HEK293 (cell line): ENCODE measurements at regions not wholly inside any gene's neighbourhood (a gene's known extent, or its start where the extent isn't known, plus 50 kb on each side); places are given as distances from the start of the nearest gene placed in this dataset.

ENCODE experiments used
- CTCF ChIA-PET: fragments of 350-600 bp; formaldehyde crosslinking; extraction: SDS; loops from one replicate; lab custom pipeline; 2021; ENCODE audit warnings: antibody characterized with exemption; lab: Yijun Ruan, JAX
- POLR2A ChIA-PET: fragments of 300-600 bp; formaldehyde crosslinking; extraction: SDS; loops from one replicate; lab custom pipeline; 2020; ENCODE audit warnings: antibody characterized with exemption, inconsistent platforms; lab: Yijun Ruan, JAX
- H3K27ac ChIP-seq: fragments of 200-500 bp; sonication (Bioruptor generic); 2 replicates; pipeline ENCODE4 v1.5.1; 2014; ENCODE audit warnings: low read depth, low read length, control low read depth, inconsistent platforms; ENCODE audit errors: extremely low read depth
- H3K36me3 ChIP-seq, 2 experiments: fragments of 200-500 bp in 1 of 2; sonication (Bioruptor generic) in 1 of 2; 1 replicate in 1 of 2; 2 replicates in 1 of 2; pipeline ENCODE4 v1.5.1; 2014 to 2017; ENCODE audit warnings: inconsistent platforms in 2 of 2, low read length in 2 of 2; ENCODE audit not compliant: control insufficient read depth in 2 of 2, insufficient read depth in 1 of 2
- H3K4me1 ChIP-seq: fragments of 200-500 bp; sonication (Bioruptor generic); 2 replicates; pipeline ENCODE4 v1.5.1; 2014; ENCODE audit warnings: mild to moderate bottlenecking, low read length, inconsistent platforms; ENCODE audit not compliant: control insufficient read depth, insufficient read depth
- H3K4me3 ChIP-seq: 2 replicates; pipeline ENCODE4 v1.5.1; 2011; ENCODE audit warnings: low read depth, mild to moderate bottlenecking, control low read depth, low read length, moderate library complexity
- H3K9me3 ChIP-seq: fragments of 200-500 bp; sonication (Bioruptor generic); 2 replicates; pipeline ENCODE4 v1.5.1; 2014; ENCODE audit warnings: low read depth, low read length, inconsistent platforms; ENCODE audit not compliant: control insufficient read depth, insufficient read depth
- BCL11A ChIP-seq: fragments of 450-650 bp; formaldehyde crosslinking; IDR thresholded peaks from 2 replicates; pipeline ENCODE4 v1.5.1; 2016; ENCODE audit warnings: low read depth, missing biosample characterization, missing genetic modification characterization
- BCL11B ChIP-seq: fragments of 450-650 bp; formaldehyde crosslinking; IDR thresholded peaks from 2 replicates; pipeline ENCODE4 v1.5.1; 2016; ENCODE audit warnings: low read depth, missing biosample characterization, missing genetic modification characterization
- EGR2 ChIP-seq: fragments of 450-650 bp; formaldehyde crosslinking; IDR thresholded peaks from 2 replicates; pipeline ENCODE4 v1.5.1; 2016; ENCODE audit warnings: low read depth, missing biosample characterization, missing genetic modification characterization
- GLIS1 ChIP-seq: fragments of 450-650 bp; formaldehyde crosslinking; IDR thresholded peaks from 2 replicates; pipeline ENCODE4 v1.5.1; 2016; ENCODE audit warnings: missing biosample characterization, missing genetic modification characterization
- KLF16 ChIP-seq: fragments of 450-650 bp; formaldehyde crosslinking; IDR thresholded peaks from 2 replicates; pipeline ENCODE4 v1.5.1; 2017; ENCODE audit warnings: missing biosample characterization, missing genetic modification characterization
- KLF8 ChIP-seq: fragments of 450-650 bp; formaldehyde crosslinking; IDR thresholded peaks from 2 replicates; pipeline ENCODE4 v1.5.1; 2016; ENCODE audit warnings: missing biosample characterization, missing genetic modification characterization
- MEIS1 ChIP-seq: sonication (generic); formaldehyde crosslinking; IDR thresholded peaks from 2 replicates; pipeline ENCODE4 v1.8.1; 2022; ENCODE audit warnings: missing genetic modification reagents, mild to moderate bottlenecking, borderline replicate concordance
- SCRT1 ChIP-seq: fragments of 450-650 bp; formaldehyde crosslinking; IDR thresholded peaks from 2 replicates; pipeline ENCODE4 v1.5.1; 2016; ENCODE audit warnings: missing biosample characterization, missing genetic modification characterization, borderline replicate concordance
- YY2 ChIP-seq: fragments of 450-650 bp; formaldehyde crosslinking; IDR thresholded peaks from 2 replicates; pipeline ENCODE4 v1.5.1; 2016; ENCODE audit warnings: missing biosample characterization, missing genetic modification characterization
- ZBTB48 ChIP-seq: fragments of 450-650 bp; formaldehyde crosslinking; IDR thresholded peaks from 2 replicates; pipeline ENCODE4 v1.5.1; 2016; ENCODE audit warnings: missing biosample characterization, missing genetic modification characterization
- ZNF121 ChIP-seq: fragments of 450-650 bp; formaldehyde crosslinking; IDR thresholded peaks from 2 replicates; pipeline ENCODE4 v1.5.1; 2016; ENCODE audit warnings: missing biosample characterization, missing genetic modification characterization
- ZNF175 ChIP-seq: fragments of 450-650 bp; formaldehyde crosslinking; IDR thresholded peaks from 2 replicates; pipeline ENCODE4 v1.5.1; 2016; ENCODE audit warnings: missing biosample characterization, missing genetic modification characterization
- ZNF202 ChIP-seq: fragments of 450-650 bp; formaldehyde crosslinking; IDR thresholded peaks from 2 replicates; pipeline ENCODE4 v1.5.1; 2016; ENCODE audit warnings: missing biosample characterization, missing genetic modification characterization, borderline replicate concordance
- ZNF24 ChIP-seq: fragments of 450-650 bp; formaldehyde crosslinking; IDR thresholded peaks from 2 replicates; pipeline ENCODE4 v1.5.1; 2016; ENCODE audit warnings: missing biosample characterization, missing genetic modification characterization
- ZNF37A ChIP-seq: fragments of 450-650 bp; IDR thresholded peaks from 2 replicates; pipeline ENCODE4 v1.5.1; 2018; ENCODE audit warnings: missing biosample characterization, missing genetic modification characterization
- ZNF433 ChIP-seq: fragments of 450-650 bp; formaldehyde crosslinking; IDR thresholded peaks from 2 replicates; pipeline ENCODE4 v1.5.1; 2016; ENCODE audit warnings: missing biosample characterization, missing genetic modification characterization, low read depth
- ZNF473 ChIP-seq: fragments of 450-650 bp; formaldehyde crosslinking; IDR thresholded peaks from 2 replicates; pipeline ENCODE4 v1.5.1; 2017; ENCODE audit warnings: missing biosample characterization, missing genetic modification characterization
- ZNF501 ChIP-seq: fragments of 450-650 bp; formaldehyde crosslinking; IDR thresholded peaks from 2 replicates; pipeline ENCODE4 v1.5.1; 2016; ENCODE audit warnings: missing biosample characterization, missing genetic modification characterization
- ZNF510 ChIP-seq: fragments of 450-650 bp; formaldehyde crosslinking; IDR thresholded peaks from 2 replicates; pipeline ENCODE4 v1.5.1; 2018; ENCODE audit warnings: mild to moderate bottlenecking, missing genetic modification characterization, missing biosample characterization; ENCODE audit not compliant: insufficient replicate concordance
- ZNF654 ChIP-seq: fragments of 450-650 bp; formaldehyde crosslinking; IDR thresholded peaks from 2 replicates; pipeline ENCODE4 v1.5.1; 2016; ENCODE audit warnings: low read depth, missing biosample characterization, missing genetic modification characterization
- ZNF776 ChIP-seq: fragments of 450-650 bp; formaldehyde crosslinking; IDR thresholded peaks from 2 replicates; pipeline ENCODE4 v1.5.0; 2017; ENCODE audit warnings: missing biosample characterization, missing genetic modification characterization, borderline replicate concordance
- ZNF843 ChIP-seq: fragments of 450-650 bp; formaldehyde crosslinking; IDR thresholded peaks from 2 replicates; pipeline ENCODE4 v1.5.1; 2016; ENCODE audit warnings: missing biosample characterization, missing genetic modification characterization
- ZXDB ChIP-seq: fragments of 450-650 bp; formaldehyde crosslinking; IDR thresholded peaks from 2 replicates; pipeline ENCODE4 v1.5.1; 2016; ENCODE audit warnings: missing biosample characterization, missing genetic modification characterization
- TF ChIP-seq, protein P1 (sequence below): fragments of 450-650 bp; formaldehyde crosslinking; IDR thresholded peaks from 2 replicates; pipeline ENCODE4 v1.5.1; 2017; ENCODE audit warnings: missing biosample characterization, missing genetic modification characterization
- TF ChIP-seq, protein P2 (sequence below): fragments of 450-650 bp; formaldehyde crosslinking; IDR thresholded peaks from 2 replicates; pipeline ENCODE4 v1.5.1; 2016; ENCODE audit warnings: missing biosample characterization, missing genetic modification characterization
- TF ChIP-seq, protein P3 (sequence below): fragments of 450-650 bp; formaldehyde crosslinking; IDR thresholded peaks from 2 replicates; pipeline ENCODE4 v1.5.1; 2017; ENCODE audit warnings: missing biosample characterization, mild to moderate bottlenecking, missing genetic modification characterization, moderate library complexity
- TF ChIP-seq, protein P4 (sequence below): fragments of 450-650 bp; formaldehyde crosslinking; IDR thresholded peaks from 2 replicates; pipeline ENCODE4 v1.5.1; 2016; ENCODE audit warnings: missing biosample characterization, missing genetic modification characterization, borderline replicate concordance

DNA sequence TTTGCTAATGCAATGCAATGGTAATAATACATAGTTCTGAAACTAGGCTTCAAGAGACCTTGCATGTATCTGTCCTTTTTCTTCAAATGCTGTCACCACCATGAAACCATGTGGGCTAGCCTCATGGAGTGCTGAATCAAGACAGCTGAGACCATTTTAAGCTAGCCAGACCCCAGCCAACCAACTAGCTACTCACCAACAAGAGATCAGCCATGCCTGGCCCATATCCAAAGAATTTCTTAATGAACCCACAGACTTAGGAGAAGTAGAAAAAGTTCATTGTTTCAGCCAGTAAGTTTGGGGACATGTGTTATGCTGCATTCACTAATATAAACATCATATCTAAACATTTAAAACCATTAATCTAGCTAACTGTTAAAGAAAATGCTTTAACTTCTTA, 139.8 kb upstream of the EDIL3 start:
- no peak overlapping the region for H3K27ac ChIP-seq
- H3K36me3 ChIP-seq = no peaks in the 10 kb centered on the region
- TF ChIP-seq ZNF37A (tag by site-specific recombination) (no peak), ZNF202 (tag by site-specific recombination) (no peak), KLF8 (no peak), YY2 (no peak), BCL11B (no peak), KLF16 (no peak), GLIS1 (tag by site-specific recombination) (no peak), ZNF510 (tag by site-specific recombination) (no peak), SCRT1 (tag by site-specific recombination) (no peak), ZNF654 (tag by site-specific recombination) (no peak), ZNF433 (tag by site-specific recombination) (no peak), EGR2 (tag by site-specific recombination) (no peak), ZNF121 (tag by site-specific recombination) (no peak), ZBTB48 (tag by site-specific recombination) (no peak), ZNF501 (no peak)
- TF ChIP-seq, protein P1, sequence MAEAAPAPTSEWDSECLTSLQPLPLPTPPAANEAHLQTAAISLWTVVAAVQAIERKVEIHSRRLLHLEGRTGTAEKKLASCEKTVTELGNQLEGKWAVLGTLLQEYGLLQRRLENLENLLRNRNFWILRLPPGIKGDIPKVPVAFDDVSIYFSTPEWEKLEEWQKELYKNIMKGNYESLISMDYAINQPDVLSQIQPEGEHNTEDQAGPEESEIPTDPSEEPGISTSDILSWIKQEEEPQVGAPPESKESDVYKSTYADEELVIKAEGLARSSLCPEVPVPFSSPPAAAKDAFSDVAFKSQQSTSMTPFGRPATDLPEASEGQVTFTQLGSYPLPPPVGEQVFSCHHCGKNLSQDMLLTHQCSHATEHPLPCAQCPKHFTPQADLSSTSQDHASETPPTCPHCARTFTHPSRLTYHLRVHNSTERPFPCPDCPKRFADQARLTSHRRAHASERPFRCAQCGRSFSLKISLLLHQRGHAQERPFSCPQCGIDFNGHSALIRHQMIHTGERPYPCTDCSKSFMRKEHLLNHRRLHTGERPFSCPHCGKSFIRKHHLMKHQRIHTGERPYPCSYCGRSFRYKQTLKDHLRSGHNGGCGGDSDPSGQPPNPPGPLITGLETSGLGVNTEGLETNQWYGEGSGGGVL = no peak
- TF ChIP-seq, protein P2, sequence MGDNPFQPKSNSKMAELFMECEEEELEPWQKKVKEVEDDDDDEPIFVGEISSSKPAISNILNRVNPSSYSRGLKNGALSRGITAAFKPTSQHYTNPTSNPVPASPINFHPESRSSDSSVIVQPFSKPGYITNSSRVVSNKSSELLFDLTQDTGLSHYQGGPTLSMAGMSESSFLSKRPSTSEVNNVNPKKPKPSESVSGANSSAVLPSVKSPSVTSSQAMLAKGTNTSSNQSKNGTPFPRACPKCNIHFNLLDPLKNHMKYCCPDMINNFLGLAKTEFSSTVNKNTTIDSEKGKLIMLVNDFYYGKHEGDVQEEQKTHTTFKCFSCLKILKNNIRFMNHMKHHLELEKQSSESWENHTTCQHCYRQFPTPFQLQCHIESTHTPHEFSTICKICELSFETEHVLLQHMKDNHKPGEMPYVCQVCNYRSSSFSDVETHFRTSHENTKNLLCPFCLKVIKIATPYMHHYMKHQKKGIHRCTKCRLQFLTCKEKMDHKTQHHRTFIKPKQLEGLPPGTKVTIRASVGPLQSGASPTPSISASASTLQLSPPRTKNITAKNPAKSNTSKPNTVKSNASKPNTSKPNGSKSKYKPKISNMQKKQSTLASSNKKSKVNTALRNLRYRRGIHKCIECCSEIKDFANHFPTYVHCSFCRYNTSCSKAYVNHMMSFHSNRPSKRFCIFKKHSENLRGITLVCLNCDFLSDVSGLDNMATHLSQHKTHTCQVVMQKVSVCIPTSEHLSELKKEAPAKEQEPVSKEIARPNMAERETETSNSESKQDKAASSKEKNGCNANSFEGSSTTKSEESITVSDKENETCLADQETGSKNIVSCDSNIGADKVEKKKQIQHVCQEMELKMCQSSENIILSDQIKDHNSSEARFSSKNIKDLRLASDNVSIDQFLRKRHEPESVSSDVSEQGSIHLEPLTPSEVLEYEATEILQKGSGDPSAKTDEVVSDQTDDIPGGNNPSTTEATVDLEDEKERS = no peak
- no peak overlapping the region for H3K4me3 ChIP-seq
- ChIA-PET POLR2A (no interaction called here), CTCF (interaction anchor here (0.7 kb wide), 1 partner anchor 9 kb away, joined by 5 read pairs; no protein-coding TSS in a partner anchor)
- H3K4me1 ChIP-seq = no peaks in the 10 kb centered on the region
- no peaks in the 10 kb centered on the region for H3K9me3 ChIP-seq

DNA sequence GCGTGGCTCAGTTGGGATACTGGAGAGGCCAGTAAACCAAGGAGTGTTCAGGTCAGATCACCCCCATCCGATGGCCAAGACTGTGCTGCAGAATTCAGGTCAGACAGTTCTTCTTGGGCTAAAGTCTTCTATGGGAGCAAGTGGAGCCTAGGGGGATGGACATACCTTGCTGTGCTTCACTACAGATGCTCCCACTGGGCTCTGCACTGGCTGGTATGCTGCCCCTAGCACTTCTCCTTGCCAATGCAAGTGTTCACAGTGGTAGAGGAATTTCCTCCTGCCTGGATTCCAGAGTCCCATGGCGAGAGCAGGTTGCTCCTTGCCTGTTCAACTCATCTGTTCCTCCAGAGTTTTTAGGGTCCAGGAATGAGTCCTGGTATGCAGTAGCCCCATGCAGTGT, 134.2 kb upstream of the EDIL3 start:
- Histone ChIP-seq H3K36me3 (no peaks in the 10 kb centered on the region), H3K4me1 (no peaks in the 10 kb centered on the region), H3K27ac (no peak overlapping the region), H3K9me3 (no peaks in the 10 kb centered on the region), H3K4me3 (no peak overlapping the region)
- POLR2A ChIA-PET = no interaction called here
- CTCF ChIA-PET = no interaction called here
- TF ChIP-seq ZNF175 (tag by site-specific recombination) (no peak), MEIS1 (no peak), ZNF843 (tag by site-specific recombination) (no peak), ZXDB (tag by site-specific recombination) (no peak), ZNF24 (tag by site-specific recombination) (no peak), ZNF473 (tag by site-specific recombination) (no peak), BCL11A (tag by site-specific recombination) (no peak), ZNF776 (tag by site-specific recombination) (no peak), ZNF202 (tag by site-specific recombination) (no peak)
- TF ChIP-seq, protein P3, sequence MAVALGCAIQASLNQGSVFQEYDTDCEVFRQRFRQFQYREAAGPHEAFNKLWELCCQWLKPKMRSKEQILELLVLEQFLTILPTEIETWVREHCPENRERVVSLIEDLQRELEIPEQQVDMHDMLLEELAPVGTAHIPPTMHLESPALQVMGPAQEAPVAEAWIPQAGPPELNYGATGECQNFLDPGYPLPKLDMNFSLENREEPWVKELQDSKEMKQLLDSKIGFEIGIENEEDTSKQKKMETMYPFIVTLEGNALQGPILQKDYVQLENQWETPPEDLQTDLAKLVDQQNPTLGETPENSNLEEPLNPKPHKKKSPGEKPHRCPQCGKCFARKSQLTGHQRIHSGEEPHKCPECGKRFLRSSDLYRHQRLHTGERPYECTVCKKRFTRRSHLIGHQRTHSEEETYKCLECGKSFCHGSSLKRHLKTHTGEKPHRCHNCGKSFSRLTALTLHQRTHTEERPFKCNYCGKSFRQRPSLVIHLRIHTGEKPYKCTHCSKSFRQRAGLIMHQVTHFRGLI (tag by site-specific recombination) = no peak
- TF ChIP-seq, protein P4, sequence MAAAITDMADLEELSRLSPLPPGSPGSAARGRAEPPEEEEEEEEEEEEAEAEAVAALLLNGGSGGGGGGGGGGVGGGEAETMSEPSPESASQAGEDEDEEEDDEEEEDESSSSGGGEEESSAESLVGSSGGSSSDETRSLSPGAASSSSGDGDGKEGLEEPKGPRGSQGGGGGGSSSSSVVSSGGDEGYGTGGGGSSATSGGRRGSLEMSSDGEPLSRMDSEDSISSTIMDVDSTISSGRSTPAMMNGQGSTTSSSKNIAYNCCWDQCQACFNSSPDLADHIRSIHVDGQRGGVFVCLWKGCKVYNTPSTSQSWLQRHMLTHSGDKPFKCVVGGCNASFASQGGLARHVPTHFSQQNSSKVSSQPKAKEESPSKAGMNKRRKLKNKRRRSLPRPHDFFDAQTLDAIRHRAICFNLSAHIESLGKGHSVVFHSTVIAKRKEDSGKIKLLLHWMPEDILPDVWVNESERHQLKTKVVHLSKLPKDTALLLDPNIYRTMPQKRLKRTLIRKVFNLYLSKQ (tag by site-specific recombination) = no peak
